ENCODE measurements at regions not wholly inside any gene's neighbourhood (a gene's known extent, or its start where the extent isn't known, plus 50 kb on each side); places are given as distances from the start of the nearest gene placed in this dataset.
"Not testable (repeated sequence)": the region's sequence is repeated elsewhere in the genome, so short reads cannot be mapped to it uniquely, and the experiment has no call there.

- no peaks in the 10 kb centered on the region for H3K4me1 ChIP-seq
- intact Hi-C loops (cut with DNase I), result no loop called here
- H3K9me3 ChIP-seq, result no peaks in the 10 kb centered on the region
- no peaks in the 10 kb centered on the region for H3K36me3 ChIP-seq
- H3K27me3 ChIP-seq, result no peaks in the 10 kb centered on the region
- H3K4me3 ChIP-seq, result no peak overlapping the region
- ATAC-seq (no peak), DNase-seq (no peak)
- TF ChIP-seq, protein P1, sequence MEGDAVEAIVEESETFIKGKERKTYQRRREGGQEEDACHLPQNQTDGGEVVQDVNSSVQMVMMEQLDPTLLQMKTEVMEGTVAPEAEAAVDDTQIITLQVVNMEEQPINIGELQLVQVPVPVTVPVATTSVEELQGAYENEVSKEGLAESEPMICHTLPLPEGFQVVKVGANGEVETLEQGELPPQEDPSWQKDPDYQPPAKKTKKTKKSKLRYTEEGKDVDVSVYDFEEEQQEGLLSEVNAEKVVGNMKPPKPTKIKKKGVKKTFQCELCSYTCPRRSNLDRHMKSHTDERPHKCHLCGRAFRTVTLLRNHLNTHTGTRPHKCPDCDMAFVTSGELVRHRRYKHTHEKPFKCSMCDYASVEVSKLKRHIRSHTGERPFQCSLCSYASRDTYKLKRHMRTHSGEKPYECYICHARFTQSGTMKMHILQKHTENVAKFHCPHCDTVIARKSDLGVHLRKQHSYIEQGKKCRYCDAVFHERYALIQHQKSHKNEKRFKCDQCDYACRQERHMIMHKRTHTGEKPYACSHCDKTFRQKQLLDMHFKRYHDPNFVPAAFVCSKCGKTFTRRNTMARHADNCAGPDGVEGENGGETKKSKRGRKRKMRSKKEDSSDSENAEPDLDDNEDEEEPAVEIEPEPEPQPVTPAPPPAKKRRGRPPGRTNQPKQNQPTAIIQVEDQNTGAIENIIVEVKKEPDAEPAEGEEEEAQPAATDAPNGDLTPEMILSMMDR (IDR thresholded peaks at IDR 0.05), result no peak
- no peak overlapping the region for H3K27ac ChIP-seq
Measured at GRCh38 chr3:104031598-104031997, 1335.1 kb upstream of the ALCAM start.

DNA sequence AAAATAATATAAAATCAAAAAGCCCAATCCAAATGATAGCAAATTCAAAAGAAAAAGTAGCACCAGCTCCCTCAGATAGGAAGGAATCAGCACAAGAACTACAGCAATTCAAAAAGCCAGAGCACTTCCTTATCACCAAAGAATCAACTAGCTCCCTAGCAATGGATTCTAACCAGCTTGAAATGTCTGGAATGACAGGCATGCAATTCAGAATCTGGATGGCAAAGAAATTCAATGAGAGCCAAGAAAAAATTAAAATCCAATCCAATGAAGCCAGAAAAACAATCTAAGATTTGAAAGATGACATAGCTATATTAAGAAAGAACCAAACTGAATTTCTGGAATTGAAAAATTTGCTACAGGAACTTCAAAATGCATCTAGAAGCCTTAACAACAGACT, 1334.4 kb upstream of the ALCAM start:
- DNase-seq (no peak), ATAC-seq (no peak)
- Histone ChIP-seq H3K4me1 (no peaks in the 10 kb centered on the region), H3K4me3 (no peak overlapping the region), H3K36me3 (no peaks in the 10 kb centered on the region), H3K27ac (no peak overlapping the region), H3K27me3 (no peaks in the 10 kb centered on the region), H3K9me3 (no peaks in the 10 kb centered on the region)
- intact Hi-C loops (cut with DNase I), result no loop called here
- TF ChIP-seq, protein P1 (IDR thresholded peaks at IDR 0.05), result no peak

DNA sequence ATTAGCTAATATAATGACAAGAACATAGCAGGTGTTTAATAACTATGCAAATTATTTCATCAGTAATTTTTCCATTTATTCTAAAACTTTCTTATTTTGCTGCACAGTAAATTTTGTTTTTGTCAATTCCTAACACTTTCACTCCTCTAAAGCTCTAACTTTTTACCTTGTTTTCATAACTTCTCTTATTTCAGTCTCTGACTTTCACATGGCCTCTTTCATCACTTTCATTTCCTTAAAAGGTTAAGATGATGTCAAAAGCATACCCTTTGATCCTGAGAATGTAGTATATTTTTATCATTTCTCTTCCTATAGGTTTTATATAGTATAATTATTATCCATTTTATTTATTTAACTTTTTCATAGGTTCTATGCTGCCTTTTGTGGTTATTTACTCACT, 1325.8 kb upstream of the ALCAM start:
- ATAC-seq, result no peak
- intact Hi-C loops (cut with DNase I), result no loop called here
- TF ChIP-seq, protein P1 (IDR thresholded peaks at IDR 0.05), result no peak
- no peaks in the 10 kb centered on the region for H3K9me3 ChIP-seq
- H3K27ac ChIP-seq, result no peak overlapping the region
- no peaks in the 10 kb centered on the region for H3K27me3 ChIP-seq
- H3K4me3 ChIP-seq, result no peak overlapping the region
- no peaks in the 10 kb centered on the region for H3K4me1 ChIP-seq
- DNase-seq, result no peak
- no peaks in the 10 kb centered on the region for H3K36me3 ChIP-seq

DNA sequence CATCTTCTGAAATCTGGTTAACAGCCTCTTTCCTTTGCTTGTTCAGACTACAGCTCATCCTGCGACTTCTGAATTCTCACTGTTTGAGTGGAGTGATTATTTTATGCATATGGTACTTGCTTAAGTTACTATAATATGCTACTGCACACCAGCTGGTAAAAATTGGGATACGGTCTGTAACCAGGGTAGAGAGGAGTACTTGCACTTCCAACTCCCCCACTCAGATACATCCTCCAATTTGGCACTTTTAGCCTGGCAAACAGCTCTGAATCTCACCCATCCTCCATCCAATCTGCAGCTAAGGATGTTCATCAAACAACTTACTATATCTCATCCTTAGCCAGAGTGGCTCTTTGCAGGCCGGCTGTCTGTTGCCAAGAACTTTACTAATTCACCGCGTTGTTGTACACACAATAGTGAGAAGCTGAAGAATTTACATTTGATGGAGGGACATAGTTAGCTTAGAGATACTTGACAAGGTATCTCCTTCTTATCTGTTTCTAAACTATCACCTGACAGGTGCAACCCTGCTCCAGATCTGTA, 1323.6 kb upstream of the ALCAM start:
- H3K27me3 ChIP-seq; H3K36me3 ChIP-seq; DNase-seq; H3K9me3 ChIP-seq; intact Hi-C loops (cut with DNase I); ATAC-seq; H3K4me3 ChIP-seq; H3K4me1 ChIP-seq; H3K27ac ChIP-seq: not testable (repeated sequence)

DNA sequence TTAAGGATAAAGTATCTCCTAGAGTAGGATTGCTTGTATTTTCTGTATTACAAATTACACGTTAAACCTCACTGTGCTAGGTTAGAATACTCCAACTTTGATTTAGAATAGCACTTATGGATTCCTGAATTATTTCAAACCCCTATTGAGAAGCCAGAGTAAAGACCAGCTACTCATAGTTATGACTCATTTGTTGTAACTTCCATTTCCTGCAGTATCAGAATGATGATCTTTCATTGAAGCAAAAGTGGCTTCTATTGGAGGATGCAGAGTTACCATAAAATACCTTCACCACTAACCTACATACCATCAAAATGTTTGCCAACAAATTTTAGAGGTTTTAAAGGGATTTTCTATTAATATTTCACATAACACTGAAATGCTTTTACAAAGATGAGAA, 1322.7 kb upstream of the ALCAM start:
- intact Hi-C loops (cut with DNase I), result no loop called here
- Histone ChIP-seq H3K27me3 (no peaks in the 10 kb centered on the region), H3K36me3 (no peaks in the 10 kb centered on the region), H3K27ac (no peak overlapping the region), H3K9me3 (no peaks in the 10 kb centered on the region), H3K4me3 (no peak overlapping the region), H3K4me1 (no peaks in the 10 kb centered on the region)
- DNase-seq (no peak), ATAC-seq (no peak)
- TF ChIP-seq, protein P1 (IDR thresholded peaks at IDR 0.05), result no peak

DNA sequence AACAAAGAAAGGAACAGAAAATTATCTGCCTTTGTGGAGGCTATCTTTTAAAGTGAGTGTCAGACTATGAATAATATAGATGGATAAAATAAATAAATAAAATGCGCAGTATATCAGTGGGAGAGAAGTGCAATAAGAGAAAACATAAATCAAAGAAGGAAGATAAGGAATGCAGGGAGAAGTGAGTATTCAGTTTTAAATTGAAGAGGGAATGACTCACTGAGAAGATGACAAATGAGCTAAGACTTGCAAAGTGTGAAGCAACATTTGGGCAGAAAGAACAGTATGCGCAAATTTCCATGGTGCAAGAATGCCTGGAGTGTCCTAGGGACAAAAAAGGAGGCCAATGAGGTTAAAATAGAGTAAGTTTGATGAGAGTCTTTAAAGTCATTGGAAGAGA, 1300.1 kb upstream of the ALCAM start:
- H3K36me3 ChIP-seq, result no peaks in the 10 kb centered on the region
- ATAC-seq, result no peak
- TF ChIP-seq, protein P1 (IDR thresholded peaks at IDR 0.05), result no peak
- no peak for DNase-seq
- no peak overlapping the region for H3K4me3 ChIP-seq
- no peaks in the 10 kb centered on the region for H3K4me1 ChIP-seq
- intact Hi-C loops (cut with DNase I), result no loop called here
- H3K27me3 ChIP-seq, result no peaks in the 10 kb centered on the region
- H3K9me3 ChIP-seq, result no peaks in the 10 kb centered on the region
- H3K27ac ChIP-seq, result no peak overlapping the region

Data from upper lobe of right lung (tissue), 1 donor.